ENCODE measurements at regions not wholly inside any gene's neighbourhood (a gene's known extent, or its start where the extent isn't known, plus 50 kb on each side); places are given as distances from the start of the nearest gene placed in this dataset.
"Not testable (repeated sequence)": the region's sequence is repeated elsewhere in the genome, so short reads cannot be mapped to it uniquely, and the experiment has no call there.

- no peaks in the 10 kb centered on the region for H3K79me2 ChIP-seq (ENCODE audit: control insufficient read depth, insufficient read depth, low read length, unreplicated experiment)
- H3K27me3 ChIP-seq (ENCODE audit: insufficient read depth, low read length): no peaks in the 10 kb centered on the region
- no peak overlapping the region for H3K4me3 ChIP-seq (ENCODE audit: low read depth, low read length)
- no peak overlapping the region for H3K27ac ChIP-seq (ENCODE audit: low read depth, low read length)
- no peak overlapping the region for H2AFZ ChIP-seq (ENCODE audit: low read length, unreplicated experiment)
- no peaks in the 10 kb centered on the region for H3K4me1 ChIP-seq (ENCODE audit: control insufficient read depth, insufficient read depth, low read length, unreplicated experiment)
- no peaks in the 10 kb centered on the region for H3K36me3 ChIP-seq (ENCODE audit: insufficient read depth, low read length)
These were observed 732.5 kb upstream of the AGA start for GRCh38 chr4:178174756-178175155.

- Histone ChIP-seq H3K4me3 (ENCODE audit: low read depth, low read length) (no peak overlapping the region), H2AFZ (ENCODE audit: low read length, unreplicated experiment) (no peak overlapping the region), H3K27me3 (ENCODE audit: insufficient read depth, low read length) (no peaks in the 10 kb centered on the region), H3K4me1 (ENCODE audit: control insufficient read depth, insufficient read depth, low read length, unreplicated experiment) (no peaks in the 10 kb centered on the region), H3K27ac (ENCODE audit: low read depth, low read length) (no peak overlapping the region), H3K36me3 (ENCODE audit: insufficient read depth, low read length) (no peaks in the 10 kb centered on the region), H3K79me2 (ENCODE audit: control insufficient read depth, insufficient read depth, low read length, unreplicated experiment) (no peaks in the 10 kb centered on the region)
These were observed 743.3 kb upstream of the AGA start for GRCh38 chr4:178185517-178185916.

- H3K4me1 ChIP-seq (ENCODE audit: control insufficient read depth, insufficient read depth, low read length, unreplicated experiment): no peaks in the 10 kb centered on the region
- no peaks in the 10 kb centered on the region for H3K27me3 ChIP-seq (ENCODE audit: insufficient read depth, low read length)
- H3K79me2 ChIP-seq (ENCODE audit: control insufficient read depth, insufficient read depth, low read length, unreplicated experiment): no peaks in the 10 kb centered on the region
- H3K27ac ChIP-seq (ENCODE audit: low read depth, low read length): no peak overlapping the region
- H2AFZ ChIP-seq (ENCODE audit: low read length, unreplicated experiment): no peak overlapping the region
- H3K4me3 ChIP-seq (ENCODE audit: low read depth, low read length): no peak overlapping the region
- H3K36me3 ChIP-seq (ENCODE audit: insufficient read depth, low read length): no peaks in the 10 kb centered on the region
These were observed 750.4 kb upstream of the AGA start for GRCh38 chr4:178192611-178193010.

DNA sequence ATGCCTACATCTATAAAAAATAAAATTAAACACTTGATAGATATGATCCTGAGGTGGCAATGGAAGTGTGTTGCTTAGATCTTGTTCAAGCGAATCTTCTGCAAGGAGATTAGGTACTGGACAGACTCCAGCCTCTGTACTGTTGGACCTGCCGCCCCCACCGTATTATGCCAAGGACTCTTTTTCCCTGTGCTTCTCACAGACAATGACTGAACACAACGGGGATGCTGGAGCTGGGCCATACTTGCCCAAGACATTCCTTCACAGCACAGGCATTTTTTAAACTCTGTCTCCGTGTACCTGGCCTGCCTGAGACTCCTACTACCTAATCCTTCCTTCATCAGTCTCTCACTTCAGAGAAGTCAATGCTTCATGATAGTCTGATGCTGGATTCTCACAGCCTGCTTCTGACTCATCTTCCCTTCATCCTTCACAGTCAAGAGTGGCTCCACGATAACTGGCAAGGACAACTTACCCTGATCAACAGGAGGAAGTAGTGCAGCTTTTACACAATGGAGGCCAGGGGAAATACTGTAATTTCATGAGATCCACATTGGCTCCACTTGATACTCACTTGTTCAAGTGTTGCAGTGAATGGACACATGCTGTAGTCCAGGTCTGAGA lies 754.6 kb upstream of the AGA start:
- H3K27me3 ChIP-seq (ENCODE audit: insufficient read depth, low read length): no peaks in the 10 kb centered on the region
- no peaks in the 10 kb centered on the region for H3K36me3 ChIP-seq (ENCODE audit: insufficient read depth, low read length)
- H3K4me3 ChIP-seq (ENCODE audit: low read depth, low read length): no peak overlapping the region
- no peaks in the 10 kb centered on the region for H3K79me2 ChIP-seq (ENCODE audit: control insufficient read depth, insufficient read depth, low read length, unreplicated experiment)
- H3K27ac ChIP-seq (ENCODE audit: low read depth, low read length): no peak overlapping the region
- no peaks in the 10 kb centered on the region for H3K4me1 ChIP-seq (ENCODE audit: control insufficient read depth, insufficient read depth, low read length, unreplicated experiment)
- H2AFZ ChIP-seq (ENCODE audit: low read length, unreplicated experiment): no peak overlapping the region

GRCh38 chr4:178198691-178199090 lies 756.5 kb upstream of the AGA start:
- no peak overlapping the region for H3K4me3 ChIP-seq (ENCODE audit: low read depth, low read length)

DNA sequence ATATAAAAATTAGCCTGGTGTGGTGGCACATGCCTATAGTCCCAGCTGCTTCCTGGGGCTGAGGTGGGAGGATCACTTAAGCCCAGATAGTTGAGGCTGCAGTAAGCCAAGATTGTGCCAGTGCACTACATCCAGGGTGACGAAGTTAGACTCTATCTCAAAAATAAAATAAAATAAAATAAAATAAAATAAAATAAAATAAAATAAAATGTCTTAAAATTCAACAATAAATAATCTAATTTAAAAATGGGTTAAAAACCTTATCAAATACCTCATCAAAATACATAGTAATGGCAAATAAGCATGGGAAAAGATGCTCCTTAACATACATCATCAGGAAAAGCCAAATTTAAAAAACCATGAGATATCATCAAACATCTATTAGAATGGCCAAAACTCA lies 760.2 kb upstream of the AGA start:
- H3K79me2 ChIP-seq (ENCODE audit: control insufficient read depth, insufficient read depth, low read length, unreplicated experiment): no peaks in the 10 kb centered on the region
- H3K27ac ChIP-seq (ENCODE audit: low read depth, low read length): no peak overlapping the region
- no peak overlapping the region for H2AFZ ChIP-seq (ENCODE audit: low read length, unreplicated experiment)
- H3K4me1 ChIP-seq (ENCODE audit: control insufficient read depth, insufficient read depth, low read length, unreplicated experiment): no peaks in the 10 kb centered on the region
- H3K27me3 ChIP-seq (ENCODE audit: insufficient read depth, low read length): no peaks in the 10 kb centered on the region
- H3K36me3 ChIP-seq (ENCODE audit: insufficient read depth, low read length): no peaks in the 10 kb centered on the region
- no peak overlapping the region for H3K4me3 ChIP-seq (ENCODE audit: low read depth, low read length)

More at GRCh38 chr4:178198691-178199090, 756.5 kb upstream of the AGA start:
- Histone ChIP-seq H3K4me1 (ENCODE audit: control insufficient read depth, insufficient read depth, low read length, unreplicated experiment) (no peaks in the 10 kb centered on the region), H3K36me3 (ENCODE audit: insufficient read depth, low read length) (no peaks in the 10 kb centered on the region), H3K27me3 (ENCODE audit: insufficient read depth, low read length) (no peaks in the 10 kb centered on the region), H3K27ac (ENCODE audit: low read depth, low read length) (no peak overlapping the region), H3K79me2 (ENCODE audit: control insufficient read depth, insufficient read depth, low read length, unreplicated experiment) (no peaks in the 10 kb centered on the region), H2AFZ (ENCODE audit: low read length, unreplicated experiment) (no peak overlapping the region)

GRCh38 chr4:178205826-178206225 lies 763.6 kb upstream of the AGA start:
- Histone ChIP-seq H3K27me3 (ENCODE audit: insufficient read depth, low read length) (no peaks in the 10 kb centered on the region), H2AFZ (ENCODE audit: low read length, unreplicated experiment) (no peak overlapping the region), H3K27ac (ENCODE audit: low read depth, low read length) (no peak overlapping the region), H3K36me3 (ENCODE audit: insufficient read depth, low read length) (no peaks in the 10 kb centered on the region), H3K79me2 (ENCODE audit: control insufficient read depth, insufficient read depth, low read length, unreplicated experiment) (no peaks in the 10 kb centered on the region), H3K4me1 (ENCODE audit: control insufficient read depth, insufficient read depth, low read length, unreplicated experiment) (no peaks in the 10 kb centered on the region), H3K4me3 (ENCODE audit: low read depth, low read length) (no peak overlapping the region)

GRCh38 chr4:178215309-178215708 lies 773.1 kb upstream of the AGA start:
- H3K36me3 ChIP-seq (ENCODE audit: insufficient read depth, low read length): no peaks in the 10 kb centered on the region
- no peak overlapping the region for H2AFZ ChIP-seq (ENCODE audit: low read length, unreplicated experiment)
- no peaks in the 10 kb centered on the region for H3K4me1 ChIP-seq (ENCODE audit: control insufficient read depth, insufficient read depth, low read length, unreplicated experiment)

GRCh38 chr4:178215763-178216162 lies 773.5 kb upstream of the AGA start:
- Histone ChIP-seq H3K4me3 (ENCODE audit: low read depth, low read length) (no peak overlapping the region), H3K36me3 (ENCODE audit: insufficient read depth, low read length) (no peaks in the 10 kb centered on the region), H3K27ac (ENCODE audit: low read depth, low read length) (no peak overlapping the region), H3K79me2 (ENCODE audit: control insufficient read depth, insufficient read depth, low read length, unreplicated experiment) (no peaks in the 10 kb centered on the region), H2AFZ (ENCODE audit: low read length, unreplicated experiment) (no peak overlapping the region), H3K27me3 (ENCODE audit: insufficient read depth, low read length) (no peaks in the 10 kb centered on the region), H3K4me1 (ENCODE audit: control insufficient read depth, insufficient read depth, low read length, unreplicated experiment) (no peaks in the 10 kb centered on the region)

More at GRCh38 chr4:178215309-178215708, 773.1 kb upstream of the AGA start:
- H3K27me3 ChIP-seq (ENCODE audit: insufficient read depth, low read length): no peaks in the 10 kb centered on the region
- H3K79me2 ChIP-seq (ENCODE audit: control insufficient read depth, insufficient read depth, low read length, unreplicated experiment): no peaks in the 10 kb centered on the region
- no peak overlapping the region for H3K27ac ChIP-seq (ENCODE audit: low read depth, low read length)
- no peak overlapping the region for H3K4me3 ChIP-seq (ENCODE audit: low read depth, low read length)

DNA sequence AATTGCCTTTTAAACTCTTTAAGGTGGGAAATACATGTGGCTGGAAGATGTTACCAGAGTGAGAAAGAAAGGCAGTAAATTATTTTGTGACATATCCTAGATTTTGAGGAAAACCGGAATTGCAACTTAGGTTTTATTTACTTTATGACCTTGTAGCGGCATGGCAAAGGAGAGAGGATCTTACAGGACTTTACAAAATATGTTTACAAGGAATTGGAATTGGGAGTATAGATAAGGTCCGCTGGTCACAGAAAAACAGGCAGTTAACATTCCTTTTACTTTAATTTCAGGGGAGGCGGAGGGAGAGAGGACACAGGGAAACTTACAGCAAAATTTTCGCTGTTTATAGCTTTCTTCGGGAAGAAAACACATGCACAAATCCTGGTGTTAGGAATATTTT lies 784.2 kb upstream of the AGA start:
- H3K36me3 ChIP-seq (ENCODE audit: insufficient read depth, low read length); H3K4me3 ChIP-seq (ENCODE audit: low read depth, low read length); H3K4me1 ChIP-seq (ENCODE audit: control insufficient read depth, insufficient read depth, low read length, unreplicated experiment): not testable (repeated sequence)

DNA sequence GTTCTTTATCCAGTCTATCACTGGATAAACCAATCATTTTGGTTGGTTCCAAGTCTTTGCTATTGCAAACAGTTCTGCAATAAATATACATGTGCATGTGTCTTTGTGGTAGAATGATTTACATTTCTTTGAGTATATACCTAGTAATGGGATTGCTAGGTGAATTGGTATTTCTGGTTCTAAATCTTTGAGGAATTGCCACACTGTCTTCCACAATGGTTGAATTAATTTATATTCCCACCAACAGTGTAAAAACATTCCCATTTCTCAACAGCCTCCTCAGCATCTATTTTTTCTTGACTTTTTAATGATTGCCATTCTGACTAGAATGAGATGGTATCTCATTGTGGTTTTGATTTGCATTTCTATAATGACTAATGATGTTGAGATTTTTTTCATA lies 791.7 kb upstream of the AGA start:
- no peaks in the 10 kb centered on the region for H3K4me1 ChIP-seq (ENCODE audit: control insufficient read depth, insufficient read depth, low read length, unreplicated experiment)
- H3K36me3 ChIP-seq (ENCODE audit: insufficient read depth, low read length): no peaks in the 10 kb centered on the region
- H3K4me3 ChIP-seq (ENCODE audit: low read depth, low read length): no peak overlapping the region
- H3K79me2 ChIP-seq (ENCODE audit: control insufficient read depth, insufficient read depth, low read length, unreplicated experiment): no peaks in the 10 kb centered on the region
- H3K27me3 ChIP-seq (ENCODE audit: insufficient read depth, low read length): no peaks in the 10 kb centered on the region
- no peak overlapping the region for H2AFZ ChIP-seq (ENCODE audit: low read length, unreplicated experiment)
- no peak overlapping the region for H3K27ac ChIP-seq (ENCODE audit: low read depth, low read length)

More for the DNA sequence above, 784.2 kb upstream of the AGA start:
- H2AFZ ChIP-seq (ENCODE audit: low read length, unreplicated experiment); H3K27me3 ChIP-seq (ENCODE audit: insufficient read depth, low read length); H3K27ac ChIP-seq (ENCODE audit: low read depth, low read length); H3K79me2 ChIP-seq (ENCODE audit: control insufficient read depth, insufficient read depth, low read length, unreplicated experiment): not testable (repeated sequence)
